WTC11 (cell line): ENCODE measurements at regions not wholly inside any gene's neighbourhood (a gene's known extent, or its start where the extent isn't known, plus 50 kb on each side); places are given as distances from the start of the nearest gene placed in this dataset.

Source experiments
- CREB1 ChIP-seq: sonication (generic); formaldehyde crosslinking; IDR thresholded peaks from 2 replicates; pipeline ENCODE4 v1.8.0; 2023; ENCODE audit warnings: mild to moderate bottlenecking, missing genetic modification reagents
- ELF4 ChIP-seq: sonication (generic); formaldehyde crosslinking; IDR thresholded peaks from 2 replicates; pipeline ENCODE4 v1.8.1; 2022; ENCODE audit warnings: low read depth, mild to moderate bottlenecking, moderate library complexity, missing genetic modification reagents
- GRHL2 ChIP-seq: fragments of 250-450 bp; sonication (Bioruptor Pico); IDR thresholded peaks from 2 replicates; pipeline ENCODE4 v1.8.0; 2022; ENCODE audit warnings: mild to moderate bottlenecking, moderate library complexity; ENCODE audit not compliant: insufficient replicate concordance, severe bottlenecking
- TF ChIP-seq, protein P1 (sequence below): fragments of 200-600 bp; IDR thresholded peaks from 2 replicates; pipeline ENCODE4 v1.8.0; 2022; ENCODE audit warnings: antibody characterized with exemption
- TF ChIP-seq, protein P2 (sequence below): sonication (generic); formaldehyde crosslinking; IDR thresholded peaks from 2 replicates; pipeline ENCODE4 v1.8.1; 2022; ENCODE audit warnings: low read depth, missing genetic modification reagents, borderline replicate concordance
- TF ChIP-seq, protein P3 (sequence below): sonication (generic); formaldehyde crosslinking; IDR thresholded peaks from 2 replicates; pipeline ENCODE4 v1.8.1; 2022; ENCODE audit warnings: missing genetic modification reagents, borderline replicate concordance
- TF ChIP-seq, protein P4 (sequence below): sonication (generic); formaldehyde crosslinking; IDR thresholded peaks from 2 replicates; pipeline ENCODE4 v1.8.1; 2023; ENCODE audit warnings: mild to moderate bottlenecking, missing genetic modification reagents, moderate library complexity

DNA sequence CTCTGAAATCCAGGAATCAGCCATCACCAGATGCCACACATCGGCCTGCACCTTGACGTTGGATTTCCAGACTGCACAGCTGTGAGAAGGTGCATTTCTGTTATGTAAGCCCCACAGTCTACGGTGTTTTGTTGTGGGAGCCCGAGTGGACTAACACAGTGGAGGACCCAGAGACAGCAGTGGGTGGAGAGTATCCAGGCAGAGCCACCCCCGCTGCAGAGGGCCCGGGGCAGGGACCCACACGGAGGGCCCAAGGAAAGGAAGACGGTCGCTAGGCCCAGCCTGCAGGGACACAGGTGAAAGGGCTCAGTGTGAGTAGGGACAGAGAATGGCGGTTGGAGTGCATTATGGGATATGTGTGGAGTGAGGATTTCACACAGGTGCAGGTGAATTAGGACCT, 288.3 kb upstream of the AJAP1 start:
- TF ChIP-seq CREB1 (CRISPR knock-in tag) (no peak), GRHL2 (CRISPR knock-in tag) (no peak), ELF4 (CRISPR knock-in tag) (no peak)
- TF ChIP-seq, protein P1, sequence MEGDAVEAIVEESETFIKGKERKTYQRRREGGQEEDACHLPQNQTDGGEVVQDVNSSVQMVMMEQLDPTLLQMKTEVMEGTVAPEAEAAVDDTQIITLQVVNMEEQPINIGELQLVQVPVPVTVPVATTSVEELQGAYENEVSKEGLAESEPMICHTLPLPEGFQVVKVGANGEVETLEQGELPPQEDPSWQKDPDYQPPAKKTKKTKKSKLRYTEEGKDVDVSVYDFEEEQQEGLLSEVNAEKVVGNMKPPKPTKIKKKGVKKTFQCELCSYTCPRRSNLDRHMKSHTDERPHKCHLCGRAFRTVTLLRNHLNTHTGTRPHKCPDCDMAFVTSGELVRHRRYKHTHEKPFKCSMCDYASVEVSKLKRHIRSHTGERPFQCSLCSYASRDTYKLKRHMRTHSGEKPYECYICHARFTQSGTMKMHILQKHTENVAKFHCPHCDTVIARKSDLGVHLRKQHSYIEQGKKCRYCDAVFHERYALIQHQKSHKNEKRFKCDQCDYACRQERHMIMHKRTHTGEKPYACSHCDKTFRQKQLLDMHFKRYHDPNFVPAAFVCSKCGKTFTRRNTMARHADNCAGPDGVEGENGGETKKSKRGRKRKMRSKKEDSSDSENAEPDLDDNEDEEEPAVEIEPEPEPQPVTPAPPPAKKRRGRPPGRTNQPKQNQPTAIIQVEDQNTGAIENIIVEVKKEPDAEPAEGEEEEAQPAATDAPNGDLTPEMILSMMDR = no peak
- TF ChIP-seq, protein P2, sequence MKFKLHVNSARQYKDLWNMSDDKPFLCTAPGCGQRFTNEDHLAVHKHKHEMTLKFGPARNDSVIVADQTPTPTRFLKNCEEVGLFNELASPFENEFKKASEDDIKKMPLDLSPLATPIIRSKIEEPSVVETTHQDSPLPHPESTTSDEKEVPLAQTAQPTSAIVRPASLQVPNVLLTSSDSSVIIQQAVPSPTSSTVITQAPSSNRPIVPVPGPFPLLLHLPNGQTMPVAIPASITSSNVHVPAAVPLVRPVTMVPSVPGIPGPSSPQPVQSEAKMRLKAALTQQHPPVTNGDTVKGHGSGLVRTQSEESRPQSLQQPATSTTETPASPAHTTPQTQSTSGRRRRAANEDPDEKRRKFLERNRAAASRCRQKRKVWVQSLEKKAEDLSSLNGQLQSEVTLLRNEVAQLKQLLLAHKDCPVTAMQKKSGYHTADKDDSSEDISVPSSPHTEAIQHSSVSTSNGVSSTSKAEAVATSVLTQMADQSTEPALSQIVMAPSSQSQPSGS = no peak
- TF ChIP-seq, protein P3, sequence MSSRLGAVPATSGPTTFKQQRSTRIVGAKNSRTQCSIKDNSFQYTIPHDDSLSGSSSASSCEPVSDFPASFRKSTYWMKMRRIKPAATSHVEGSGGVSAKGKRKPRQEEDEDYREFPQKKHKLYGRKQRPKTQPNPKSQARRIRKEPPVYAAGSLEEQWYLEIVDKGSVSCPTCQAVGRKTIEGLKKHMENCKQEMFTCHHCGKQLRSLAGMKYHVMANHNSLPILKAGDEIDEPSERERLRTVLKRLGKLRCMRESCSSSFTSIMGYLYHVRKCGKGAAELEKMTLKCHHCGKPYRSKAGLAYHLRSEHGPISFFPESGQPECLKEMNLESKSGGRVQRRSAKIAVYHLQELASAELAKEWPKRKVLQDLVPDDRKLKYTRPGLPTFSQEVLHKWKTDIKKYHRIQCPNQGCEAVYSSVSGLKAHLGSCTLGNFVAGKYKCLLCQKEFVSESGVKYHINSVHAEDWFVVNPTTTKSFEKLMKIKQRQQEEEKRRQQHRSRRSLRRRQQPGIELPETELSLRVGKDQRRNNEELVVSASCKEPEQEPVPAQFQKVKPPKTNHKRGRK = no peak
- TF ChIP-seq, protein P4, sequence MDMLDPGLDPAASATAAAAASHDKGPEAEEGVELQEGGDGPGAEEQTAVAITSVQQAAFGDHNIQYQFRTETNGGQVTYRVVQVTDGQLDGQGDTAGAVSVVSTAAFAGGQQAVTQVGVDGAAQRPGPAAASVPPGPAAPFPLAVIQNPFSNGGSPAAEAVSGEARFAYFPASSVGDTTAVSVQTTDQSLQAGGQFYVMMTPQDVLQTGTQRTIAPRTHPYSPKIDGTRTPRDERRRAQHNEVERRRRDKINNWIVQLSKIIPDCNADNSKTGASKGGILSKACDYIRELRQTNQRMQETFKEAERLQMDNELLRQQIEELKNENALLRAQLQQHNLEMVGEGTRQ = no peak
